Activated CD8-positive, alpha-beta memory T cell treated with anti-CD3 and anti-CD28 coated beads for 48 hours (primary cell): ENCODE measurements at regions not wholly inside any gene's neighbourhood (a gene's known extent, or its start where the extent isn't known, plus 50 kb on each side); places are given as distances from the start of the nearest gene placed in this dataset.

Source experiments
- DNase-seq, 3 experiments: peaks; one replicate each; pipeline ENCODE4 v3.0.0-alpha.2; 2020; ENCODE audit warnings: low read depth in 2 of 3, low spot score in 2 of 3

DNA sequence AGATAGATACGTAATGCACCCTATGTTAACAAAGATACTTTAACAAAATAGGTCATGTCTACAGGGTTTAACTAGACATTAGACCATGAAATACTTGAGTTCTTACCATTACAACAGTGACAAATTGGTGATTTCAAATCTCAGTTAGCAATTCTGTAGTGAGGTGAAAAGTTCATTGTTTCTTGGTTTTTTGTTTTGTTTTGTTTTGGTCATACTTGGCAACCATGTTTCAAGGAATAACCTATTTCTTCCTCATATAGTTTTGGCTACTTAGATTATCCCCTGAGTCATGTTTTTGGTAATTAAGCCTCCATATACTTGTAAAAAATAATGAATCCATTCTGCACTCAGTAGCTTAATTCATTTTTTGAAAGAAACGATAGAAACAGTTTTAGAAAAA, 1200.4 kb downstream of the DIAPH3 start:
- DNase-seq, result no peak

GRCh38 chr13:58964048-58964447, 1199.7 kb downstream of the DIAPH3 start:
- no peak for DNase-seq

DNA sequence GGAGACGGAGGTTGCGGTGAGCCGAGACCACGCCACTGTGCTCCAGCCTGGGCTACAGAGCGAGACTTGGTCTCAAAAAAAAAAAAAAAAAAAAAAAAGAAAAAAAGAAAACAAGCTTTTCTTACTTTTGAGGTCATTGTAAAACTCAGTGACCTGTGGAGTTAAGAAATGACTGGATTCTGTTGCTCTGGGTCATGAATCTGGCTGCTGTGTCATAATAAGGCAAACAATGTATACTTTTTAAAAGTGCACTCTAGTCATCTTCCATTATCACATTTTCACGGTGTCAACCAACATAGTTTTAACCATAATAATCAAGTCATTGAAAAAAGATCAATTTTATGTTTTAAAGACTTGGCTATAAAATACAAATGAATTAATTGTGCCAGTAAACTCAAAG, 1186.6 kb downstream of the DIAPH3 start:
- DNase-seq, result no peak

GRCh38 chr13:58978331-58978730, 1185.4 kb downstream of the DIAPH3 start:
- no peak for DNase-seq

DNA sequence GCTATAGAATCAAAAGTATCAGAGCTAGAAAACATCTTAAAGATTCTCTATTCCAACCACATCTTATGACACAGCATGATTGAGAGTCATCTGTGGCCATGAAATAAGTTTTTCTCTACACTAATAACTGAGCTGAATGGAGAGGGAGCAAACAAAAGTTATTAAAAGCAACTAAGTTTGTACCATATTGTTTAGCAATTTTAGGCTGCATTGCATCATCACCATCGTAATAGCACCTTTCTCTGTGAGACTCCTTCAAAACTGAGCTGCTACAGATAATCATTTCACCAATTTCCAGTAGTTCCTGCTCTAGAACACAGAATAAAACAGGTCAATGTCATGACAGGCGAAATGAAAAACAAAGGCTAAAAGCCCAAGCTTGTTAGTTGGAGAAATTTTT, 1183.9 kb downstream of the DIAPH3 start:
- no peak for DNase-seq

GRCh38 chr13:58985845-58986244, 1177.9 kb downstream of the DIAPH3 start:
- DNase-seq, result no peak

GRCh38 chr13:58989556-58989955, 1174.2 kb downstream of the DIAPH3 start:
- DNase-seq, result no peak

DNA sequence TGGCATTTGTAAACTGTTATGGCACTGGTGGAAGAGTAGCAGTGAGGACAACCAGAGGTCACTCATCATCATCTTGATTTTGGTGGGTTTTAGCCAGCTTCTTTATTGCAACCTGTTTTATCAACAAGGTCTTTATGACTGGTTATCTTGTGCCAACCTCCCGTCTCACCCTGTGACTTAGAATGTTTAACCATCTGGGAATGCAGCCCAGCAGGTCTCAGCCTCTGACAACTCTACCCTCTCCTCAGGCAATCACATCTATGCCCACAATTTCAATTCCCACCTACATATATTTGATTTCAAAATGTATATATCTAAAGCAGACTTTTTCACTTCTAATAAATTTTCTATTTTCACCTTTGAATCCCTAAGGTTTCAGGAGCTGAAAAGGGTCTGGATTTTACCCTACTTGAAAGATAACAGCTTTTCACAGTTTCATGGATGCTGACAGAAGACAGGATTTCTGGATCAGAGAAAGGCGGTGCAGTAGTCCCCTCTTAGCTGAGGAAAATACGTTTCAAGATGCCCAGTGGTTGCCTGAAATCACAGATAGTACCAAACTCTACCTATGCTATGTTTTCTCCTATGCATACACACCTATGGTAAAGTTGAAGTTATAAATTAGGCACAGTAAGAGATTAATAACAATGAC, 1171.8 kb downstream of the DIAPH3 start:
- DNase-seq, result no peak

DNA sequence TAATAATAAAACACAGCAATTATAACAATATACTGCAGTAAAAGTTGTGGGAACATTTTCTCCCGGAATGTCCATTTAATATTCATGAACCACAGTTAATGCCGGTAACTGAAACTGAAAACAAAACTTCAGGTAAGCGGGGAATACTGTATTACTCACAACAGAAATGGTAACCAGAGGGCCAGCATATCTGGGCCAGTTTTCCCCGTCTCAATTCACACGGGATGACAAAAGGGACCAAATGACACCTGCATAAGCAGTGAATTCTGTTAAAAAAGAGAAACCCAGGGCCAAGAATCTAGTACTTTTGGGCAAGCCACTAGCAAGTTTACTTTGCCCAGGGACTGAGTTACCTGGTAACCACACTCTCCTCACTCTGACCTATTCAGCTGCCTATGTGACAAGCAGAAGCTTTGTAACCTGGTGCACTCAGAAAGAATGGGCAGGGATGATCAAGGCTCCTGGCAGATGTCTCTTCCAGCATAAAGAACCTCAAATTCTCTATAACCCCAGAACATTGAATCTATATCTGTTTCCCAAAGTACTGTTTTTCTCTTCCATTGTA, 1171.2 kb downstream of the DIAPH3 start:
- DNase-seq, result no peak

- no peak for DNase-seq
Measured at GRCh38 chr13:58994077-58994476, 1169.7 kb downstream of the DIAPH3 start.

- no peak for DNase-seq
Measured at GRCh38 chr13:58994777-58995176, 1169.0 kb downstream of the DIAPH3 start.

GRCh38 chr13:58998716-58999115, 1165.0 kb downstream of the DIAPH3 start:
- DNase-seq, result no peak

GRCh38 chr13:58999851-59000250, 1163.9 kb downstream of the DIAPH3 start:
- no peak for DNase-seq

DNA sequence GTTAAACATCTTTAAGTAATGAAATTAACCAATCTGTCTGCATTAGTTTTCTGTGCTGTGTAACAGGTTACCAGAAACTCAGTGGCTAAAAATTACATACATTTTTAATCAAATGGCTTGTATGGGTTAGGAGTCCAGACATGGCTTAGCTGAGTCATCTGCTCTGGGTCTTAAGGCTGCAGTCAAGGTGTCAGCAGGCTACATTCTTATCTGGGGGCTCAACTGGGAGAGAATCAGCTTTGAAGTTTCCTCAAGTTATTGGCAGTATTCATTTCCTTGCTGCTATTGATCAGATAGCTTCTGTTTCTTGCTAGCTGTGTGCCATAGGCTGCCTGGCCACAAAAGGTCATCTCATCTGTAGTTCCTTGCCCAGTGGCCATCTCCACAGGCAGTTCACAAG, 1163.0 kb downstream of the DIAPH3 start:
- DNase-seq, result no peak

- DNase-seq, result no peak
Measured at GRCh38 chr13:59012731-59013130, 1151.0 kb downstream of the DIAPH3 start.

- DNase-seq, result no peak
Measured at GRCh38 chr13:59016250-59016649, 1147.5 kb downstream of the DIAPH3 start.

DNA sequence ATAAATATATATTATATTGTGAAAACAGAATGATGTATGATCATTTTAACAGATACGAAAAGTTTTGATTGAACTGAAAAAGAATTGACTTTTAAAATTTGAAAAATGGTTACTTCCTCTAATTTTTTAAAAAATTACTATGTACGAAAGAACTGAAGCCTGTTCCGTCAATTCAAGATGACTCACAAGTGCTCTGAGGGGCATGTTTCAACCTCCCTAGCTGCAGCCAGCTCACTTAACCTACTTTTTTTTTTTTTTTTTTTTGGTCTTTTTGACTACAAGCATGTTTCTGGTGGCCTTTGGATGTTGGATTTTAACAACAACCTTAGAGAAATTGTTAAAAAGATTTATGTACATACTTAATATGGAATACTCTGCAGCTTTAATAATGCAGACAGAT, 1139.3 kb downstream of the DIAPH3 start:
- no peak for DNase-seq

DNA sequence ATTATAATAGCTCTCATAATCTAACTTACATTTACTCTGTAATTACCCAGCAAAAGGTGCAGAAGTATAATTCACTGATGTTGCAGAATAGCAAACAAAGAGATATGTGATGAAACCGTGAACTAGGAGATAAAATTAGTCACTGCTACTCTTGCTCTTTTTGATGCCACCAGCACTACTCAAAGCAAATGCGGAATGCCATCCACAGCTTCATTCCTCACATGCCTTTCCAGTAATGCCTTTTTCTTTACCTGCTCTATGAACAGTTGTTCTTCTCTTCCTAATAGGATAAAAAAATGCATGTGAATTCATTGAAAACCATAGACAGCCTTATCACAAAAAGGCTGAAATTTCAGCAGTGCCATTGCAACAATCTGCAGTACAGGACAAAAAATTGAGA, 1129.5 kb downstream of the DIAPH3 start:
- no peak for DNase-seq

- no peak for DNase-seq
Measured at GRCh38 chr13:59038824-59039223, 1124.9 kb downstream of the DIAPH3 start.

DNA sequence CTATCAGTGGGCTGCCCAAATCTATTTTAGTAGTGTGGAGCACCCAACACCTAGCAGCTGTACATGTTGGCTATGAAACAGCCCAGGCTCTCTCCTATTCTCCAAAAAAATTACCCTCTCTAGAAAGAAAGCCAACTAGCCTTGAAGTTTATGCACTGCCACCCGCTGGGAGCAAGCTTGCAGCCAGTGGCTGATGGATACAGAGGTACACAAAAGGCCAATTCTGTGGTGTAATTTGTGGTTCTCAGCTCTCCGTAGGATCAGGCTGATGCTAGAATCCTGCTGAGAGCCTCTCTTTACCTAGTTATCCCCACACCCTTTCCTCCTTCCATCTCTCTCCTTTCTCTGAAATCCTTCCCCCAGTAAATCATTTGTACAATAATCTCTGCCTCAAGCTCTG, 1120.7 kb downstream of the DIAPH3 start:
- DNase-seq, result no peak

DNA sequence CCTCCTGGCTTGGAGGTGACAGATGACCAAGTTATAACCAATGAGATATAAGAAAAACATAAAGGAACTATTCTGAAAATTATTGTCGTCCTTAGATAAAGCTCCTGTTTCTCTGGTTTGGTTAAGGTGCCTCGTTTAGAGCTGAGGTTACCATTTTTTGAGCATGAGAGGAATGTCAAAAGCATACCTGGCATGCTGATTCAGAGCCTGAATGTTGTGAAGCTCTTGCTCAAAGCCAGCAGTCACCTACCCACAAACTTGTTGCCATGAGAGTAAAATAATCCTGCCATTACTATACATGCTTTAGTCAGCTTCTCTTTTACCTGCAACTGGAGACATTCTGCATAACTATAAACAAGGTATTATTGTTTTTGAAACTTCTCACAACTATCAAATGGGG, 1116.2 kb downstream of the DIAPH3 start:
- no peak for DNase-seq

DNA sequence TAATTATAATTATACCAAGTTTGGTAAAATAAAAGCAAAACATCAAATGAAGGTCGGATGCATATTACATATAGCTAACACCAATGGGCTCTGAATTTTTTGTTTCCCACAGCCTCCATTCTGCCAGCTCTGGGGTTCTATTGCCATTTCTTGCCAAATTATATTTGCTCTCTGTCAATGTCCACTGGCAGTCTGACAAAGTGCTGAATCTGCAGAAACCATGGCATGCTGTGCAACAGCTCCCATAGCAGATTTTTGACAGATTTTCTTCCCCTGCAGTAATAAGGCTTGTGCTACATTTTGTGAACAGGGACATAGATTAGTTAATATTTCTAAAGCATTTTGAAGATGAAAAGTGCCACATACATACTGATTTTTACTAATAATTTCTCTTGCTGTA, 1102.1 kb downstream of the DIAPH3 start:
- no peak for DNase-seq

DNA sequence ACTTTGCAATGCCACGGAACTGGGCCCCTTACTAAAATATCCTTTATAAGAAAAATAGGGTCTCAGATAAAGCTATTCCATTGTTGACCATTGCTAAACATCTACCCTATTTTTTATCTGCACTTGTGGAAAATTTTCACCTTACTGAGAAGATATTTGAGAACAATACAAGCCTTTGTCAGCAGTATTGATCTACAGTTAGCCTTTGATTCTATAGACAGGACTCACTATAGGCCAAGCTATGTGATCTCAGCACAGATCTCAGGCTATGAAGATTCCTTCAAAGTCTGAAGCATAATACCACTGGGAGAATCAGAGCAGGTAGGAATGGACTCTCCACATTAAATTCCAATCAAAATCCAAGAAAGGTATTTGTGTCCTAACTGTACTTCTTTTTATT, 1099.7 kb downstream of the DIAPH3 start:
- DNase-seq, result no peak
